G401.6 (cell line): ENCODE measurements at regions not wholly inside any gene's neighbourhood (a gene's known extent, or its start where the extent isn't known, plus 50 kb on each side); places are given as distances from the start of the nearest gene placed in this dataset.

Experiments used
- FAIRE-seq: peaks from 2 replicates; lab custom pipeline; 2012; peaks lifted over from hg19 to GRCh38; lab: Jason Lieb, UNC

GRCh38 chr6:1118287-1118647 is 193.6 kb upstream of the FOXQ1 start:
- no peak for FAIRE-seq

- FAIRE-seq: no peak
Observed at GRCh38 chr6:1117530-1118286, 194.2 kb upstream of the FOXQ1 start.

GRCh38 chr6:1116149-1116548 is 195.7 kb upstream of the FOXQ1 start:
- FAIRE-seq: no peak

GRCh38 chr6:1113916-1114540 is 197.9 kb upstream of the FOXQ1 start:
- FAIRE-seq: no peak

- FAIRE-seq: no peak
Observed at GRCh38 chr6:1111361-1111760, 200.5 kb upstream of the FOXQ1 start.

GRCh38 chr6:1110941-1111349 is 201.0 kb upstream of the FOXQ1 start:
- FAIRE-seq: no peak

GRCh38 chr6:1110164-1110563 is 201.7 kb upstream of the FOXQ1 start:
- FAIRE-seq: no peak

- FAIRE-seq: no peak
Observed at GRCh38 chr6:1109134-1109533, 202.8 kb upstream of the FOXQ1 start.

- FAIRE-seq: no peak
Observed at GRCh38 chr6:1108198-1108597, 203.7 kb upstream of the FOXQ1 start.

- FAIRE-seq: no peak
Observed at GRCh38 chr6:1107578-1107977, 204.3 kb upstream of the FOXQ1 start.

GRCh38 chr6:1105833-1106400 is 206.0 kb upstream of the FOXQ1 start:
- no peak for FAIRE-seq

- FAIRE-seq: no peak
Observed at GRCh38 chr6:1104988-1105670, 206.8 kb upstream of the FOXQ1 start.

GRCh38 chr6:1103945-1104623 is 207.8 kb upstream of the FOXQ1 start:
- FAIRE-seq: no peak

- FAIRE-seq: no peak
Observed at GRCh38 chr6:1103021-1103420, 208.9 kb upstream of the FOXQ1 start.

GRCh38 chr6:1100269-1100668 is 211.6 kb upstream of the FOXQ1 start:
- no peak for FAIRE-seq

GRCh38 chr6:1099264-1099663 is 212.6 kb upstream of the FOXQ1 start:
- no peak for FAIRE-seq

GRCh38 chr6:1096967-1097765 is 214.7 kb upstream of the FOXQ1 start:
- FAIRE-seq: no peak

GRCh38 chr6:1094306-1094705 is 217.6 kb upstream of the FOXQ1 start:
- FAIRE-seq: no peak

- FAIRE-seq: no peak
Observed at GRCh38 chr6:1091900-1092299, 220.0 kb upstream of the FOXQ1 start.

- no peak for FAIRE-seq
Observed at GRCh38 chr6:1089859-1090258, 222.0 kb upstream of the FOXQ1 start.

GRCh38 chr6:1088492-1089001 is 223.4 kb upstream of the FOXQ1 start:
- no peak for FAIRE-seq
